ENCODE measurements at regions not wholly inside any gene's neighbourhood (a gene's known extent, or its start where the extent isn't known, plus 50 kb on each side); places are given as distances from the start of the nearest gene placed in this dataset.

DNA sequence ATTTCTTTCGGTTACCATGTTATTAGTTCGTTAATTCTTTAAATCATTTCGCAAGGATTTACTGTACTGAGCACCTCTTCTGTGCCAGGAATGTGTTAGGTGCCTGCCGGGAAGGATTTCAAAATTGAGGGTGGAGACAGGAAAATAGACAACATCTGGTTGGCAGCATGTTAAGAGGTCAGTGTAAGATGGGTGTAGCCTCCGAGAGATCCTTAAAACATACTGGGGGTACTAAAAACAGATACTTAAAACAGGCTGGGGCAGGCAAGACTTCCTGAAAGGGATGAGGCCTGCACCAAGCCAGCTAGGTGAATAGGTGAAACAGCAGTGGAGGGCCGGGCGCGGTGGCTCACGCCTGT lies 178.0 kb upstream of the SGK1 start:
- Histone ChIP-seq H3K9me3 (replicated peaks; ENCODE audit: control insufficient read depth, insufficient read depth, low read length) (no peaks in the 10 kb centered on the region), H3K27ac (ENCODE audit: insufficient read depth, low read depth, low read length) (no peak overlapping the region), H2AFZ (ENCODE audit: low read depth, low read length) (no peak overlapping the region), H3K36me3 (ENCODE audit: control insufficient read depth in 2 of 2, extremely low read depth in 1 of 2, insufficient read depth in 2 of 2, low read length in 2 of 2) (no peaks in the 10 kb centered on the region), H3K9me1 (replicated peaks; ENCODE audit: control insufficient read depth, extremely low read depth, insufficient read depth, low read length) (no peaks in the 10 kb centered on the region), H3K79me2 (ENCODE audit: control insufficient read depth, insufficient read depth, low read length) (no peaks in the 10 kb centered on the region), H3K27me3 (ENCODE audit: control insufficient read depth in 2 of 2, insufficient read depth in 2 of 2, low read length in 2 of 2) (no peaks in the 10 kb centered on the region), H4K20me1 (replicated peaks; ENCODE audit: control insufficient read depth, extremely low read depth, insufficient read depth, low read length) (no peaks in the 10 kb centered on the region), H3K4me2 (ENCODE audit: insufficient read depth, low read length) (no peak overlapping the region), H3K4me3 (replicated peaks in 1 of 3; ENCODE audit: insufficient read depth in 1 of 3, low read depth in 1 of 3, low read length in 3 of 3) (no peak overlapping the region), H3K4me1 (ENCODE audit: control insufficient read depth, extremely low read depth, insufficient read depth, low read length) (no peaks in the 10 kb centered on the region), H3K9ac (replicated peaks; ENCODE audit: extremely low read depth, insufficient read depth, low read length) (no peak overlapping the region)
- FAIRE-seq = no peak
- intact Hi-C loops (cut with micrococcal nuclease) = no loop called here
- dilution Hi-C loops (cut with MboI; ENCODE audit: extremely low pct_ligation_motif_present, low sequenced_read_pairs) = no loop called here
- TF ChIP-seq FOS (IDR thresholded peaks at IDR 0.05; ENCODE audit: borderline replicate concordance, insufficient read depth, low read length) (no peak), EZH2 (IDR thresholded peaks at IDR 0.05; ENCODE audit: borderline replicate concordance, low read depth, low read length, severe bottlenecking) (no peak), MYC (IDR thresholded peaks at IDR 0.05; ENCODE audit: low read depth, low read length) (no peak), JUN (IDR thresholded peaks at IDR 0.05; ENCODE audit: borderline replicate concordance, insufficient read depth, insufficient read length, low read depth) (no peak)
- DNase-seq (ENCODE audit: low read depth, low spot score) = no peak
- CTCF ChIA-PET = no interaction called here
- BruUV-seq (replicated peaks) = no TSS peak
- POLR2A ChIA-PET = no interaction called here

DNA sequence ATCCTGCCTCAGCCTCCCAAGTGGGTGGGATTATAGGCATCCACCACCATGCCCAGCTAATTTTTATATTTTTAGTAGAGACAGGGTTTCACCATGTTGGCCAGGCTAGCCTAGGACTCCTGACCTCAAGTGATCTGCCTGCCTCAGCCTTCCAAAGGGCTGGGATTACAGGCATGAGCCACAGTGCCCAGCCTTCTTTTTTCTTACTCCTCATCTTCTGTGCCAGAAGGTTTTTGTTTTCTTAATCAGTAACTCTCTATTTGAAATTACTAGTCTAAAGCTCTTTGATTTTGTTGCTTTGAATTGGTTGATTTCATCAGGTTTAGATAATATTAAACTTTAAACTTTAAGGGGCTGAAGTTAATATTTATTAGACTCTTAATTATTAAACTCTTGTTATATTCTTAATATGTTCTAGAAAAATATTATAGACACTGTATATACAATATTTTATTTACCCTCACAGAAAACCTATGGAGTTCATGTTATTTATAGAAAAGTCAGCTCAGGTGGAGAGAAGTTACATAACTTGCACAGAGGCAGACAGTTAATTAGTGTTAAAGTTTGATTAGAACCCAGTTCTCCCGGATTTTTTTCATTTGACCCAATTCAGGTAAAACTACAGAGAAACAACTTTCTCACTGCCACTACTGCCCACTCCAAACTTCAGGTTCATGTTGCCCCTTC lies 177.4 kb upstream of the SGK1 start:
- Histone ChIP-seq H3K79me2 (ENCODE audit: control insufficient read depth, insufficient read depth, low read length) (no peaks in the 10 kb centered on the region), H3K4me3 (replicated peaks in 1 of 3; ENCODE audit: insufficient read depth in 1 of 3, low read depth in 1 of 3, low read length in 3 of 3) (no peak overlapping the region), H3K27me3 (ENCODE audit: control insufficient read depth in 2 of 2, insufficient read depth in 2 of 2, low read length in 2 of 2) (no peaks in the 10 kb centered on the region), H3K4me2 (ENCODE audit: insufficient read depth, low read length) (no peak overlapping the region), H3K36me3 (ENCODE audit: control insufficient read depth in 2 of 2, extremely low read depth in 1 of 2, insufficient read depth in 2 of 2, low read length in 2 of 2) (no peaks in the 10 kb centered on the region), H3K9me3 (replicated peaks; ENCODE audit: control insufficient read depth, insufficient read depth, low read length) (no peaks in the 10 kb centered on the region), H3K27ac (ENCODE audit: insufficient read depth, low read depth, low read length) (no peak overlapping the region), H4K20me1 (replicated peaks; ENCODE audit: control insufficient read depth, extremely low read depth, insufficient read depth, low read length) (no peaks in the 10 kb centered on the region), H2AFZ (ENCODE audit: low read depth, low read length) (no peak overlapping the region), H3K9ac (replicated peaks; ENCODE audit: extremely low read depth, insufficient read depth, low read length) (no peak overlapping the region), H3K9me1 (replicated peaks; ENCODE audit: control insufficient read depth, extremely low read depth, insufficient read depth, low read length) (no peaks in the 10 kb centered on the region), H3K4me1 (ENCODE audit: control insufficient read depth, extremely low read depth, insufficient read depth, low read length) (no peaks in the 10 kb centered on the region)
- no peak for FAIRE-seq
- intact Hi-C loops (cut with micrococcal nuclease) (no loop called here), dilution Hi-C loops (cut with MboI; ENCODE audit: extremely low pct_ligation_motif_present, low sequenced_read_pairs) (no loop called here)
- DNase-seq (ENCODE audit: low read depth, low spot score) = no peak
- CTCF ChIA-PET = no interaction called here
- POLR2A ChIA-PET = no interaction called here
- no TSS peak for BruUV-seq (replicated peaks)
- TF ChIP-seq EZH2 (IDR thresholded peaks at IDR 0.05; ENCODE audit: borderline replicate concordance, low read depth, low read length, severe bottlenecking) (no peak), POLR2AphosphoS5 (IDR thresholded peaks at IDR 0.05; ENCODE audit: insufficient read depth, low read depth, low read length) (no peak), GATA2 (IDR thresholded peaks at IDR 0.05; ENCODE audit: insufficient read depth, insufficient read length, low read depth, low read length) (no peak), MYC (IDR thresholded peaks at IDR 0.05; ENCODE audit: low read depth, low read length) (no peak), FOS (IDR thresholded peaks at IDR 0.05; ENCODE audit: borderline replicate concordance, insufficient read depth, low read length) (no peak), POLR2A (IDR thresholded peaks at IDR 0.05; ENCODE audit: low read depth, low read length) (no peak), JUN (IDR thresholded peaks at IDR 0.05; ENCODE audit: borderline replicate concordance, insufficient read depth, insufficient read length, low read depth) (no peak)
- TF ChIP-seq, protein P1, sequence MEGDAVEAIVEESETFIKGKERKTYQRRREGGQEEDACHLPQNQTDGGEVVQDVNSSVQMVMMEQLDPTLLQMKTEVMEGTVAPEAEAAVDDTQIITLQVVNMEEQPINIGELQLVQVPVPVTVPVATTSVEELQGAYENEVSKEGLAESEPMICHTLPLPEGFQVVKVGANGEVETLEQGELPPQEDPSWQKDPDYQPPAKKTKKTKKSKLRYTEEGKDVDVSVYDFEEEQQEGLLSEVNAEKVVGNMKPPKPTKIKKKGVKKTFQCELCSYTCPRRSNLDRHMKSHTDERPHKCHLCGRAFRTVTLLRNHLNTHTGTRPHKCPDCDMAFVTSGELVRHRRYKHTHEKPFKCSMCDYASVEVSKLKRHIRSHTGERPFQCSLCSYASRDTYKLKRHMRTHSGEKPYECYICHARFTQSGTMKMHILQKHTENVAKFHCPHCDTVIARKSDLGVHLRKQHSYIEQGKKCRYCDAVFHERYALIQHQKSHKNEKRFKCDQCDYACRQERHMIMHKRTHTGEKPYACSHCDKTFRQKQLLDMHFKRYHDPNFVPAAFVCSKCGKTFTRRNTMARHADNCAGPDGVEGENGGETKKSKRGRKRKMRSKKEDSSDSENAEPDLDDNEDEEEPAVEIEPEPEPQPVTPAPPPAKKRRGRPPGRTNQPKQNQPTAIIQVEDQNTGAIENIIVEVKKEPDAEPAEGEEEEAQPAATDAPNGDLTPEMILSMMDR (IDR thresholded peaks at IDR 0.05; ENCODE audit: extremely low read depth in 1 of 2, insufficient read depth in 1 of 2, low read depth in 1 of 2, low read length in 2 of 2) = no peak
- TF ChIP-seq, protein P2, sequence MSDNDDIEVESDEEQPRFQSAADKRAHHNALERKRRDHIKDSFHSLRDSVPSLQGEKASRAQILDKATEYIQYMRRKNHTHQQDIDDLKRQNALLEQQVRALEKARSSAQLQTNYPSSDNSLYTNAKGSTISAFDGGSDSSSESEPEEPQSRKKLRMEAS (IDR thresholded peaks at IDR 0.05; ENCODE audit: insufficient read depth, insufficient read length) = no peak

Data from endothelial cell of umbilical vein (primary cell).